ENCODE measurements at regions not wholly inside any gene's neighbourhood (a gene's known extent, or its start where the extent isn't known, plus 50 kb on each side); places are given as distances from the start of the nearest gene placed in this dataset.

DNA sequence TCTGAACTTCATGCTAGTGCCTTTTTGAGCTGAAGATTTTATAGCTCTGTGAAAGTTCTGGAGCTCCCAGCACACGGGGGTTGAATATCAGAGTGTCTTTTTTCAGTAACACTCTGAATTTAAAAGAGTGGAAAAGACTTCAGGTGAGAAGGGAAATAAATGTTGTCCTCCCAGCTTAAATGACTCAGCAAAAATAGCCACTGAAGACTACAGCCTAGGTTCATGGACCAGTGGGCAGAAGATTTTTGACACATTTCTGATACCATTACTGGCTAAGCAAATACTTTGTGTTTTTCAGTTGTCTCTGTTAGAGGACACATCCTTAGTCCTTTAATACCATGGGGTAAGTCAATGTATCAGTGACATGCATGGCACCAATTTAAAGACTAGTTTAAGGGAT lies 338.5 kb upstream of the SPTLC3 start:
- H3K27ac ChIP-seq (ENCODE audit: insufficient read length, low read depth, low read length) = no peak overlapping the region
- H2AK5ac ChIP-seq (ENCODE audit: insufficient read length, low read length) = no peak overlapping the region
- no peak for DNase-seq
- H4K5ac ChIP-seq (ENCODE audit: insufficient read length, low read depth, low read length) = no peak overlapping the region
- H3K9ac ChIP-seq (ENCODE audit: extremely low read depth, insufficient read length, low read length) = no peak overlapping the region
- no peaks in the 10 kb centered on the region for H3K4me1 ChIP-seq (ENCODE audit: insufficient read depth, low read length)
- H3K18ac ChIP-seq (ENCODE audit: insufficient read length, low read depth, low read length) = no peak overlapping the region
- H3K9me3 Mint-ChIP-seq = no peaks in the 10 kb centered on the region
- no peak for TF ChIP-seq CTCF (conservative IDR thresholded peaks at IDR 0.05)
- H4K20me1 ChIP-seq (ENCODE audit: control insufficient read depth, insufficient read depth, insufficient read length) = no peaks in the 10 kb centered on the region
- no peaks in the 10 kb centered on the region for H3K27me3 Mint-ChIP-seq (ENCODE audit: low read depth)
- H3K4me3 Mint-ChIP-seq = no peak overlapping the region
- H3K23ac ChIP-seq (ENCODE audit: insufficient read length, low read depth, low read length) = no peak overlapping the region
- no peak overlapping the region for H2BK12ac ChIP-seq (ENCODE audit: insufficient read length, low read depth, low read length)
- no CpG with 5 or more reads among the region's 1 CpG for WGBS (ENCODE audit: extremely low coverage, insufficient read length, low lambda C conversion rate)
- no peak overlapping the region for H2AFZ ChIP-seq (ENCODE audit: low read length)
- no peaks in the 10 kb centered on the region for H3K23me2 ChIP-seq (ENCODE audit: insufficient read length, low read depth, low read length, poor library complexity, severe bottlenecking)
- H3K79me2 ChIP-seq (ENCODE audit: insufficient read depth, low read length) = no peaks in the 10 kb centered on the region
- H2BK5ac ChIP-seq (ENCODE audit: insufficient read length, low read length) = no peak overlapping the region
- no peak overlapping the region for H2BK20ac ChIP-seq (ENCODE audit: low read depth, low read length, poor library complexity, severe bottlenecking)
- H4K91ac ChIP-seq (ENCODE audit: insufficient read length, low read depth, low read length) = no peak overlapping the region
- no peak overlapping the region for H2BK120ac ChIP-seq (ENCODE audit: low read depth, low read length, poor library complexity, severe bottlenecking)
- no peak overlapping the region for H4K8ac ChIP-seq (replicated peaks; ENCODE audit: insufficient read length, low read depth, low read length)
- H3K79me1 ChIP-seq (ENCODE audit: insufficient read depth, low read depth, low read length, poor library complexity, severe bottlenecking) = no peaks in the 10 kb centered on the region
- no peaks in the 10 kb centered on the region for H3K9me3 ChIP-seq (ENCODE audit: control insufficient read depth, low read depth, low read length)
- H3K27me3 ChIP-seq (ENCODE audit: insufficient read depth, low read length) = no peaks in the 10 kb centered on the region
- no peak overlapping the region for H3K4ac ChIP-seq (ENCODE audit: low read depth, low read length)
- H2BK15ac ChIP-seq (ENCODE audit: low read depth, low read length) = no peak overlapping the region
- no peaks in the 10 kb centered on the region for H3K36me3 Mint-ChIP-seq (ENCODE audit: insufficient read depth in 1 of 3, low read depth in 3 of 3)
- H3K27ac Mint-ChIP-seq = no peak overlapping the region
- H3K56ac ChIP-seq (ENCODE audit: insufficient read length, low read depth, low read length) = no peak overlapping the region
- peaks cover 5 to 16% of the 10 kb centered on the region in 2 experiments for H3K4me1 Mint-ChIP-seq
- H3T11ph ChIP-seq (ENCODE audit: low read length) = no peak overlapping the region
- no peak overlapping the region for H3K4me2 ChIP-seq (ENCODE audit: insufficient read depth, insufficient read length, low read length)
- H3K14ac ChIP-seq (ENCODE audit: insufficient read depth, low read length) = no peak overlapping the region
